OCI-LY3 (cell line): ENCODE measurements at regions not wholly inside any gene's neighbourhood (a gene's known extent, or its start where the extent isn't known, plus 50 kb on each side); places are given as distances from the start of the nearest gene placed in this dataset.

Source experiments
- CTCF ChIP-seq: fragments of 200-600, 300-600 bp; sonication (generic); IDR thresholded peaks from 2 replicates; pipeline ENCODE4 v1.5.1; 2014; ENCODE audit warnings: antibody characterized with exemption, low read length, low read depth
- EZH2phosphoT487 ChIP-seq: fragments of 200-600 bp; shearing (Covaris generic); IDR thresholded peaks from 2 replicates; pipeline ENCODE4 v1.6.1; 2018; ENCODE audit warnings: antibody characterized with exemption, mixed run types, low read depth

- TF ChIP-seq CTCF (no peak), EZH2phosphoT487 (no peak)
Measured at GRCh38 chr5:67647772-67648171, 451.2 kb upstream of the CD180 start.
